Stimulated activated CD8-positive, alpha-beta memory T cell treated with anti-CD3 and anti-CD28 coated beads, Interleukin-2, amount 100 ng/mL, for 48 hours (primary cell): ENCODE measurements at regions not wholly inside any gene's neighbourhood (a gene's known extent, or its start where the extent isn't known, plus 50 kb on each side); places are given as distances from the start of the nearest gene placed in this dataset.

ENCODE experiments used
- DNase-seq, 2 donors: peaks; one replicate each; pipeline ENCODE4 v3.0.0-alpha.2; 2020; ENCODE audit warnings: low read depth in 2 of 2

GRCh38 chr1:43065616-43066399 is 106.3 kb downstream of the EBNA1BP2 start:
- DNase-seq, result no peak

DNA sequence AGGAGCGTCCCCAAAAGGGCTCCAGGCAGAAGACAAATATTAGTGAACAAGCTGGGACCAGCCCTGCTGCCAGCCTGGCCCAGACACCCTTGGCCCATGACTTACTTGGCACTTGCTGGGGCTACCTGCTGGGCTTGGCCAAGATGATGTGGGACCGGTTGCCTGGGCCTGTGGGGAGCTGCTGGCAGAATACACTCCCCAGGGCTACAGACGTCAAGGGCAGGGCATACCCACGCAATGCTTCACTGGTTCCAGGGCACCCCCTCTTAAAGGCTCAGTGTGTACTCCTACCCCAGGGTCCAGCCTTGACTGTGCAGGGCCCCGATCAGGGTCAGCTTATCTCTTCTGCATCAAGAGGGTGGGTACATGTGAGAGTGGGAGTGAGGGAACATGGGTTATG is 106.5 kb upstream of the SLC2A1 start:
- DNase-seq, result no peak

- no peak for DNase-seq
These were observed 104.9 kb upstream of the SLC2A1 start for GRCh38 chr1:43063394-43064219.

DNA sequence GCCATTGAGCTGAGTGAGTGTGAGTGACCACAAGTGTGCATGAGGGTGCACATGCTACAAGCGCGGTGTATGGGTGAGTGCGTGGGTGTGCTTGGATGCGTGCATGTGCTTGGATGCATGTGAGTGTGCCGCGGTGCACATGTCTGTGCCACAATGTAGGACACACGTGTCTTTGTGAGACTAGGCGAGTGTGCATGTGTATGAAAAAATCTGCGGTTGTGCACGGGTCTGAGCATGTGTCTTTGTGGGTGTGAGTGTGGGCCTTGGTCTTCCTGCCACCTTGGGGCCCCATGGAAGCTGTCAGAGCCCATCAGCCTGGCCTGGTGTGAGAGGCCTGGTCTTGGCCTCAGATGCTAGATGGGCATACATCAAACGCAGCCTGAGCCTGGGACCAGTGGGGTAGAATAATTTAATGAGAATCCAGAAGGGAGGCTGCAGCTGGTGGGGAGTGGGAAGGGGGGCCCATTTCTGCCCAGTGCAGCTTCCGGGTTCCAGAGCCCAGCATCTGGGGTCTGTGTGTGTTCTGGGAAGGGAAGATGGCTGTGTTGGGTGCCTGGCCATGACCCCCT is 103.9 kb upstream of the SLC2A1 start:
- no peak for DNase-seq

DNA sequence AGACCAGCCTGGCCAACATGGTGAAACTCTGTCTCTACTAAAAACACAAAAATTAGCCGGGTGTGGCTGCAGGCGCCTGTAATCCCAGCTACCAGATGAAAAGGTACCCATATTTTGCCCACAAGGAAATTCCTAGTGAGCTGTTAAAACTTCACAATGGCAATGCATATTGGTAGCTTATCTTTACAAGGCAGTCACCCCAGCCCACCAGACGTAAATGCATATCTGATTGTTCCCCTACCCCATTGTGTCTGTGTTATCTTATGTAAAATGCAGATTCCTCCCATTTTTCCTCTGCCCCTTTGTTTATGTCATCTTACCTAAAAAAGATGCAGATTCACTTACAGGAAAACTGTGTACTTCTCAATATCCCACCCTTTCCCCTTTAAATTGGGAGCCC is 103.1 kb upstream of the SLC2A1 start:
- no peak for DNase-seq

DNA sequence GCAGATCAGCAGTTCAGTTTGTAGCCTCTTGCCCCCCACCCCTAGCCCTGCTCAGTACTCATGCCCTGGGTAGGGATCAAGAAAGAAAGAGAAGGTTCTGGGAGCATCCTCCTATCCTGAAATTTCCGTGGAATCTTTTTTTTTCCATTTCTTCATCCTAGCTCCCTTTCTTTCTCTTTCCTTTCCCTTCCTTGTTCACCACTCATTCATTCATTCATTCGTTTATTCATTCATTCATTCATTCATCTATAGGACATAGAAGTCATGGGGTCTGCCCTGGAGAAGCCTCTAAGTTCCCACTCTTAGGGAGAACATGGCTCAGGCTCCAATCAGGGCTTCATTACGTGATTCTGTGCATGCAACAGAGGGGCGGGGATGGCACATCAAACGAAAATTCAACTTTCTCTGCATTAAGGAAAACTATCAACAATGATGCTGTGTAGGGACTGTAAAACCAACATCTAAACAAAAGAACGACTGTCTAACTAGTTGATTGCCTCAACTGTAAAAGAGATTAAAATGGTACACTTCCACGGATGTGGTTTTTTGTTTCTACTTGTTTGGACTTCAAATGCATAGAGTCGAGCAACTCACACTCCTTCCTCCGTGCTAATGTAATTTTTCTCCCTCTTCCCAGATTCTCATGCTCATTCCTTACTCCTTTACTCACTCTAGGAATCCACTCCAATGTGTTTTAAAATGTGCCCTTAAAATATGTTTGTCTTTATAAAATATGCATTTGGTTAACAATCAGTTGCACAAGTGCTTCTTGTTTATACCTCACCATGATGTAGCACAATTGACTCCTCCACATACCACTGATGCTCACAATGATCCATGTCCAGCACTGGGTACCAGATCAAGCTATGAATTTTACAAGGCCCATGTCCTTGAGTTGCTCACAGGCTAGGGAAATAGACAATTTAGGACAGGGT is 101.2 kb upstream of the SLC2A1 start:
- no peak for DNase-seq

GRCh38 chr1:43058545-43059360 is 100.1 kb upstream of the SLC2A1 start:
- no peak for DNase-seq

- no peak for DNase-seq
These were observed 99.4 kb upstream of the SLC2A1 start for GRCh38 chr1:43058056-43058455.

DNA sequence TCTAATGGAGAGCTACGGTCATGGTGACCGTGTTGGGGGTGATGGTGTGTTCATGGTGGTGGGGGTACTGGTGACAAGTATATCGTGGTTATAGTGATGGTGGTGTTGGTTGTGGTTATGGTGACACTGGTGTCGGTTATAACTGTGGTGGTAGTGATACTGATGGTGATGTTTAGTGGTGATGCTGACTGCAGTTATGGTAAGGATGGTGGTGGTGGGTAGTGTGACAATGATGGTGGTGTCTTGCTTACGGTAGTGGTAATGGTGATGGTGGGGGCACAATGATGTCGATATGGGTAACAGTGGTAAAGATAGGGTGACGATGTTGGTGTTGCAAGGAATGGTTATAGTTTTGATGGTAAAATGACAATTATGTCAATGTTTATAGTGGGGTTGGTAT is 98.9 kb upstream of the SLC2A1 start:
- DNase-seq, result no peak

DNA sequence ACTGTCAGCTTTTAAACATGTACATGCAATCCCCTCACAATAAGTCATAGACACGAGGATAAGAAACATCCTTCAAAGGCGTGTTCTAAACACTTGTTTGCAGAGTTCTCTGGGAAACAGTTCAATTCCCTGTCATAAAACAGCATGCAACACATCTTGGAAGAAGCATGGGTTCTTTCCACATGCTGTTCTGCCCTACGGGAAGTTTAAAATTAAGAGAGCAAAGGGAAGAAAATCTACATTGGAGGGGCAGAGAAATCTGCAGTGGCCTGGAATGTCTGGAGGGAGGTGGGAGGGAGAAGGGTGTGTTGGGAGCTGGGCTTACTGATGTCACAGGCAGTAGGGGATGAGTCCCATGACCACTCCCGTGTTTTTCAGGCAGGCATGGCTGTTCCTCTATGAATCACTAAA is 98.3 kb upstream of the SLC2A1 start:
- no peak for DNase-seq

DNA sequence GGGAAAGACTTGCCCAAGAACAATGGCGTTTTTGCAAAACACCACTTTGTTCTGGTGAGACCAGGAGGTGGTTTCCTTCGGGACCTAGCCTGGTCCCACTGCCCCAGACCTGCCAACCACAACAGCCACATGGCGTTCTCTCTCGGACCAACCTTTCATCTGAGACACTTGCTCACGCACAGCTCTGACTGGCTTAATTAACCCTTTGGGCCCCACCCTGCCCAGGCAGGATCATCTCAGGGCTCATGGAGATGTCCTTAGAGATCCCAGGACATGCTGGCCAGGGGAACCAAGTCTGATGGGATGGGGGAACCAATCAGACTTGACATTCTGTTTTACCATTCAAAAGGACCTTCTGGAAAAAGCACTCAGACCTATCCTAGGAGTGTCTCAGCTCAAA is 97.8 kb upstream of the SLC2A1 start:
- no peak for DNase-seq

DNA sequence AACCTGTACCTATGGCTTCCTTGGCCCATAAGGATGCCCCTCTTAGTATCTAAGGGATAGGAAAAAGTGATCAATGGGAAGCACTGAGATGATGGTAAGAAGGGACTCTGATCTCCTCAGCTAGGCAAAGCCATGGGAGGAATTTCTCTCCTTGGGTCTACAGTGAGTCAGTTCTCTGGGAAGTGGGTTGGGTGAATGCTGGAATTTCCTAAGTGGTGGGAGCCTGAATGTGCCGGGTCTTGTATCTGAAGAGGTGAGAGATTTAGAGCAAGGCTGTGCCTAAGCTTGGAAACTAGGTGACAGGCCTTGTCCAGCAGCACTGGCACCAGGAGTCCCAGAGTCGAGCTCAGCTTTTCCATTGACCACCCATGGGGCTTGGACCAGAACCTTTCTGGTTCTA is 96.3 kb upstream of the SLC2A1 start:
- DNase-seq, result no peak

DNA sequence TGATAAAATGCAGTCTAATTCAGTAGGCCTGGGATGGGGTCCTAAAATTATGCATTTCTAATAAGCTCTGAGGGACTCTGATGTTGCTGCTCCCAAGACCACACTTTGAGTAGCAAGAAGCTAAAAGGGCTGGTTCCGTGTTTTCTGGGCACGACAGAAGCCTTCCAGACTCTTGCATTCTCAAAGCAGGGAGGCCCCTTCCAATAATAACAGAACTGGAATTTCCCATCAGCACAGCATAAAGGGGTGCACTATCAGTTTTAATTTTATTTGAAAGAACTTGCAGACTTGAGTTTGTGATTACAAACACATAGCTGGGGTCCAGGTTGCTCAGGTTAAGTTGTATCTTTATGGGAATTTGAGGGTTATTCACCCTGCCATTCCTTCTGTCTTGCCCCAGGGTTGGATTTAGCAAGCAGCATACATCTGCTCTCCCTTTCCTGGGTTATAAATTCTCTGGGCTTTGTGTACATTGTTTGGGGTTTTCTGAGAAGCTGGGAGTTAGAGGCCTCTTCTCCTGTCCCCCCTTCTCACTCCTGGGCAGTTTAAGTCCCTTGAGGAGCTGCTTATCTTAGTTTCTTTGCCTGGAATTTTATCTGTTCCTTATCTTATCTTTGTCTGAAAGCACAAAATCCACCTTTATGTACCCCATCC is 94.2 kb upstream of the SLC2A1 start:
- no peak for DNase-seq

- no peak for DNase-seq
These were observed 93.7 kb upstream of the SLC2A1 start for GRCh38 chr1:43052322-43052721.

GRCh38 chr1:43049481-43049880 is 90.8 kb upstream of the SLC2A1 start:
- no peak for DNase-seq

GRCh38 chr1:43048601-43049011 is 89.9 kb upstream of the SLC2A1 start:
- no peak for DNase-seq

DNA sequence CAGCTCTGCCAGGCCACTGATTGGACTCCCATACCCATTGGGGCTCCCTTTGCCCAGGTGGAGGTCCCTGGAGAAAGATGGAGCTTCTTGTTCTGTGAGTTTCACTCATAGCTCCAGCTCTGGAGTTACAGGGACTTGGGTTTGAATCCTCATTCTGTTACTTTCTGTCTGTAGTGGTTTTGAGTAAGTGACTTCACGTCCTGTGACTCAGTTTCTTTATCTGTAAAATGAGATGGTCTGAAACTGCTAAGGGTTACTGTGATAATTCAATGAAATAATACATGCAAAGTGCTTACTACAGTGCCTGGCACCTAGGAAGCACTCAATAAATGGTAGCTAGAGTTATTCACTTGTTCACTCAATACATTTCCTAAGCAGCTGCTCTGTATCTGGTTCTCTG is 88.5 kb upstream of the SLC2A1 start:
- DNase-seq, result no peak

GRCh38 chr1:43044572-43045361 is 86.1 kb upstream of the SLC2A1 start:
- no peak for DNase-seq

GRCh38 chr1:43043695-43044094 is 85.0 kb upstream of the SLC2A1 start:
- DNase-seq, result no peak
